Caki2 (cell line): ENCODE measurements at regions not wholly inside any gene's neighbourhood (a gene's known extent, or its start where the extent isn't known, plus 50 kb on each side); places are given as distances from the start of the nearest gene placed in this dataset.
"Not testable (repeated sequence)": the region's sequence is repeated elsewhere in the genome, so short reads cannot be mapped to it uniquely, and the experiment has no call there.

Experiments used
- DNase-seq: peaks from one replicate; pipeline ENCODE4 v3.0.0-alpha.2; 2015; ENCODE audit warnings: low read depth
- in situ Hi-C: cut with HindIII; loops from 2 replicates; pipeline ENCODE4 v1.10.0; 2016; ENCODE audit warnings: low sequenced_read_pairs, low pct_unique_long_range_greater_than_20kb, mixed read lengths

DNA sequence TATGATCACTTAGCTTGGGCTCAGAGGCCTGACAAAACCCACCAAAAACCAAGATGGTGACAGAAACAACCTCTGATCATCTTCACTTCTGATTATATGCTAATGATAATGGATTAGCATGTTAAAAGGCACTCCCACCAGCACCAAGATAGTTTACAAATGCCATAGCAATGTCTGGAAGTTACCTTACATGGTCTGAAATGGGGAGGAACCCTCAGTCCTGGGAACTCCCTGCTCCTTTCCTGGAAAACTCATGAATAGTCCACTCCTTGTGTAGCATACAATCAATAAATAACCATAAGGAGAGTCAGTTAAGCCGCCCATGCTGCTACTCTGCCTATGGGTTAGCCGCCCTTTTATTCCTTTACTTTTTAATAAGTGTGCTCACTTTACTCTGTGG lies 120.0 kb upstream of the HS3ST4 start:
- in situ Hi-C loops, result no loop called here
- no peak for DNase-seq

DNA sequence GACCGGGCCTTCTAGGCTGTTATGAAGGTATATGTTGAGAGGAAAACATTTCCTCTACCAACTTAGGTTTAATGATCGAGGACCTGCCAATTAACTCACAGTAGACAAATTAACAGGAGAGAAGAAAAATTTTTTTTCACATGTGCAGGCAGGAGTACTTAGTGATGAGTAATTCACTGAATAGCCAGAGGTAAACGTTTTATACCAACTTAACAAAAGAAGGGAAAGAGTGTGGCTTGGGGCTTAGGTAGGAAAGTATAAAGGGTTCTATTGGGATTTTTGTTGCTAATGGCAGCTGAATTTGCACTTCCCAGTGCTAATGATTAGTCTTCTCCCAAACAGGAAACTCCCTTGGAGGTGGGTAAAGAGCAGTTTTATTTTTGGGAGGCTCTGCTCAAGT lies 121.6 kb upstream of the HS3ST4 start:
- in situ Hi-C loops, result no loop called here
- DNase-seq, result no peak

DNA sequence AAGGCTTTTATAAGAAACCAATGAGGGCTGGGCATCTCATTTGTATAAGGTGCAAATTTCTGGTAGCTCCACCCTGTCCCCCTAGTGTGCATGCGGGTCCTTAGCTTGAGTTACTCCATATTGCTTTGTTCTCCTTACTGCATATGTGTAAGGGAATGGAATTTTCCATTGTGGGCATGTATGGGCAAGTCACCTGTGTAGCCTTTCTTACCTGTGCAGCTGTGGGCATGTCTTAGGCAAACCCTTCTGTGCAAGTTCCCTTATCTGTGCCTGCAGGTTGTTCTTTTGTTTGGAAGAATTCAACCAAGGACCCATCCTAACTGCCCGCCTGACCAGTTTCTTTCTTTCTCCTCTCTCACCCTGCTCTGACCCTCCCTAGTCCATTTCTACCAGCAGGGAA lies 122.8 kb upstream of the HS3ST4 start:
- in situ Hi-C loops, result no loop called here
- no peak for DNase-seq

DNA sequence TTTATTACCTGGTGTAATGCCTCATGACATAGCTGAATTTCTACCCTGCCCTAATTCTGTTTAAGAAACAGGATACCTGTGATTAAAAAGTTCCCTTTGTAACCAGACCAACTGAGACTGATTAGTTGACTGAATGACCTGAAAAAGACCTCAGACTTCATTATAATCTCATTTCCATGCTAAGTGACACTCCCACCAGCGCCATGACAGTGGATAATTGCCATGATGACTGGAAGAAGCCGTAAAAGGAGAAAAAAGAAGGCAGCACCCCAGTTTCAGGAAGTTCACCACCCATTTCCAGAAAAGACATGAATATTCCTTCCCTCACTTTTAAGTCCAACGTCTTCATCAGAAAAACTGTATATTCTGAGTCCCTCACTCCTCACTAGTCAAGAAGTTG lies 125.6 kb upstream of the HS3ST4 start:
- no peak for DNase-seq
- in situ Hi-C loops, result no loop called here

DNA sequence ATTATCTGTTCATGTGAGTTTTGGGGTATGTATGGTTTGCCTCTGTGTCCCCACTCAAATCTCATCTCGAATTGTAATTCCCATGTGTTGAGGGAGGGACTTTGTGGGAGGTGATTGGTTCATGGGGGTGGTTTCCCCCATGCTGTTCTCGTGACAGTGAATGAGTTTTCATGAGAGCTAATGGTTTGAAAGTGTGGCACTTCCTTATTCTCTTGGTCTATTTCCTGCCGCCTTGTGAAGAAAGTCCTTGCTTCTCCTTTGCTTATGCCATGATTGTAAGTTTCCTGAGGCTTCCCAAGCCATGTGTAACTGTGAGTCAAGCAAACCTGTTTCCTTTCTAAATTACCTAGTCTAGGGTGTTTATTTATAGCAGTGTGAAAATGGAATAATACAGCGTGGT lies 128.1 kb upstream of the HS3ST4 start:
- in situ Hi-C loops, result no loop called here

DNA sequence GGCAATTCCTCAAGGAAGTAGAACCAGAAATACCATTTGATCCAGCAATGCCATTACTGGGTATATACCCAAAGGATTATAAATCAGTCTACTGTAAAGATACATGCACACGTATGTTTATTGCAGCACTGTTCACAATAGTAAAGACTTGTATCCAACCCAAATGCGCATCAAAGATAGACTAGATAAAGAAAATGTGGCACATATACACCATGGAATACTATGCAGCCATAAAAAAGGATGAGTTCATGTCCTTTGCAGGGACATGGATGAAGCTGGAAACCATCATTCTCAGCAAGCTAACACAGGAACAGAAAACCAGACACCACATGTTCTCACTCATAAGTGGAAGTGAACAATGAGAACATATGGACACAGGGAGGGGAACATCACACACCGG lies 130.0 kb upstream of the HS3ST4 start:
- DNase-seq, in situ Hi-C loops: not testable (repeated sequence)

More for the DNA sequence above, 128.1 kb upstream of the HS3ST4 start:
- no peak for DNase-seq

DNA sequence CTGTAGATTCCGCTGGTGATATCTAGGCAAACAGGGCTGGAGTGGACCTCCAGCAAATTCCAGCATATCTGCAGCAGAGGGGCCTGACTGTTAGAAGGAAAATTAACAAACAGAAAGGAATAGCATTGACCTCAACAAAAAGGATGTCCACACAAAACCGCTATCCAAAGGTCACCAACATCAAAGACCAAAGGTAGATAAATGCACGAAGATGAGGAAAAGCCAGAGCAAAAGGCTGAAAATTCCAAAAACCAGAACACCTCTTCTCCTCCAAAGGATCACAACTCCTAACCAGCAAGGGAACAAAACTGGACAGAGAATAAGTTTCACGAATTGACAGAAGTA lies 134.8 kb upstream of the HS3ST4 start:
- DNase-seq, in situ Hi-C loops: not testable (repeated sequence)

DNA sequence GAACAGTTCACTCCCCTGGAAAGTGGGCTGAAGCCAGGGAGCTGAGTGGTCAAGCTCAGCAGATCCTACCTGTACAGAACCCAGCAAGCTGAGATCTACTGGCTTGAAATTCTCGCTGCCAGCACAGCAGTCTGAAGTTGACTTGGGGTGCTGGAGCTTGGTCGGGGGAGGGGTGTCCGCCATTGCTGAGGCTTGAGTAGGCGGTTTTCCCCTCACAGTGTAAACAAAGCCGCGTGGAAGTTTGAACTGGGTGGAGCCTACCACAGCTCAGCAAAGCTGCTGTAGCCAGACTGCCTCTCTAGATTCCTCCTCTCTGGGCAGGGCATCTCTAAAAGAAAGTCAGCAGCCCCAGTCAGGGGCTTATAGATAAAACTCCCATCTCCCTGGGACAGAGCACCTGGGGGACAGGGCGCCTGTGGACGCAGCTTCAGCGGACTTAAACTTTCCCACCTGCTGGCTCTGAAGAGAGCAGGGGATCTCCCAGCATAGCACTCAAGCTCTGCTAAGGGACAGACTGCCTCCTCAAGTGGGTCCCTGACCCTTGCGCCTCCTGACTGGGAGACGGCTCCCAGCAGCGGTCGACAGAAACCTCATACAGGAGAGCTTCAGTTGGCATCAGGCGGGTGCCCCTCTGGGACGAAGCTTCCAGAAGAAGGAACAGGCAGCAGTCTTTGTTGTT lies 135.3 kb upstream of the HS3ST4 start:
- DNase-seq, in situ Hi-C loops: not testable (repeated sequence)

DNA sequence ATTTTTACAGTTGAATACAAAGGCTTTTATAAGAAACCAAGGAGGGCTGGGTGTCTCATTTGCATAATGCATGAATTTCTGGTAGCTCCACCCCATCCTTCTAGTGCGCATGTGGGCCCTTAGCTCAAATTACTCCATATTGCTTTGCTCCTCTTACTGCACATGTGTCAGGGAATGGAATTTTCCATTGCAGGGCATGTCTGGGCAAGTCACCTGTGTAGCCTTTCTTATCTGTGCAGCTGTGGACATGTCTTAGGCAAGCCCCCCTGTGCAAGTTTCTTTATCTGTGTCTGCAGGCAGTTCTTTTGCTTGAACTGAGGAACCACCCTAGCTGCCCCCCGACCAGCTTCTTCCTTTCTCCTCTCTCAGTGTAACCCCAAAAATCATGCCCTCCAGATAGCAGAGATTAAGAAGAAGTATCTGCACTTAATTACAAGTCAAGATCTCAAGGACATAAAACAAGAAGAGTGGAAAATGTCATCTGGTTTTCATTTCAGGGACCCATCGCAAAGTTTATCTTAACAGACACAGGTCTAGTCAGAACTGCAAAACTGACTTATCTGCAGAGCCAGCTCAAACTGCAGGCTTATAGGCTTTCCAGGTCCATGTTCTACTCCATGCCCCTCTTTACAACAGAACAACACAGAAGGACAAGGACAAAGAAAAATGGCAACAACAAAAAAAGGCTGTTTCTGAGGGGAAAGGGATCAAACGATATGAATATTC lies 137.9 kb upstream of the HS3ST4 start:
- DNase-seq, result no peak
- in situ Hi-C loops, result no loop called here

DNA sequence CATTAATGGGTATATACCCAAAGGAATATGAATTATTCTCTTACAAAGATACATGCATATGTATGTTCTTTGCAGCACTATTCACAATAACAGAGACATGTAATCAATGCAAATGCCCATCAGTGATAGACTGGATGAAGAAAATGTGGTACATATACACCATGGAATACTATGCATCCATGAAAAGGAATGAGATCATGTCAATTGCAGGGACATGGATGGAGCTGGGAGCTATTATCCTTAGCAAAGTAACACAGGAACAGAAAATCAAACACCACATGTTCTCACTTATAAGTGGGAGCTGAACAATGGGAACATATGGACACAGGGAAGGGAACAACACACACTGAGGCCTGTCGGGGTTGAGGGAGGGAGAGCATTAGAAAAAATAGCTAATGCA lies 141.1 kb upstream of the HS3ST4 start:
- in situ Hi-C loops, result no loop called here

DNA sequence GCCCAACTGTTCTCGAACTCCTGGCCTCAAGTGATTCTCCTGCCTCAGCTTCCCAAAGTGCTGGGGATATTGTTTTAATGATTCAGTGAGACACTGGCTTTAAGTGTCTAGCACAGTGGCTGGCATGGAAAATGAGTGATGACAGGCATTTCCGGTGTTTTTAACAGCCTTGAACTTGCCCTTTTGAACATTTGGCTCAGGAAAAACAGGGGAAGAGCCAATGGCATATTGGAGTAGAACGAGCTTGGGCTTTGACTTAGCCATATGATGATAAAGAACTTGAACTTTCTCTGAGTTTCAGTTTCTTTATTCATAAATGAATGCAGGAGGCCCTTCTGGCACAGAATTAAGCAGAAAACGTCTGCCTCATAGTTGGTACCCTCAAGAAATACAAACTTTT lies 145.0 kb upstream of the HS3ST4 start:
- in situ Hi-C loops, result no loop called here
- no peak for DNase-seq

More for the DNA sequence above, 141.1 kb upstream of the HS3ST4 start:
- DNase-seq, result no peak

DNA sequence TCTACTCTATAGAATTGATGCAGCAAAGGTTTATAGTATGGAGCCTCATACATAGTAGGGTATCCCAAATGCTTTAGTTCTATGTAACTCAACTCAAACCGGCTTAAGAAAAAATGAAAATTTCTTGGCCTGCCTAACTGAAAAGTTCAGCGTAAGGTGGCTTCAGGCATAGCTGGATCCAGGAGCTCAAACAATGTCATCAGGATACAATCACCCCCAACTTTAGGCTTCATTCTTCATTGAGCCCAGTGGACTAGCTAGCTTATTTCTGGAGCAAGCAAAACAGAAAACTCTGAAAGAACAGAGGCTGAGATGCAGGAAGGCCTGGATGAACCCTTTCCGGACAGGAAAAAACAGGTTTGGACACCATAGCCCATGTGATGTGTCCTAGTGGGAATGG lies 147.5 kb upstream of the HS3ST4 start:
- in situ Hi-C loops, result no loop called here
- DNase-seq, result no peak

DNA sequence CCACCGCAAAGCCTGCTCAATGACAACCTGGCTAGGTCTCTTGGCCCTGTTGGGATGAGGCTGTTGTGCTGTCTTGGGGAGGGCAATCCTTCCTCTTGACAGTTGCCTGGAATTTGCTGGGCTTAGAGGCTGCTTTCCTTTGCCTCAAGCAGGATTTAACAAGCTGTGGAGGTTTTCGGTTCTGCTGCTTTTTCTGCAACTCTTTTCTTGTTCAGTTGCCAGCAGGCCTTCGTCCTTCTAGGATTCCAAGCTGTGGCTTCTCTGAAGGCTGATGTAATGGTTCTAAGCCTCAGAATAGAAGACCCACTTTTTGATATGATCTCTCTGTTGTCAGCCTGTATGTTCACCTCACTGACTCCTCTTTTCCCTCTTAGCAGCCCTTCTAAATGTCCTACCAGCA lies 149.5 kb upstream of the HS3ST4 start:
- DNase-seq, result no peak
- in situ Hi-C loops, result no loop called here

DNA sequence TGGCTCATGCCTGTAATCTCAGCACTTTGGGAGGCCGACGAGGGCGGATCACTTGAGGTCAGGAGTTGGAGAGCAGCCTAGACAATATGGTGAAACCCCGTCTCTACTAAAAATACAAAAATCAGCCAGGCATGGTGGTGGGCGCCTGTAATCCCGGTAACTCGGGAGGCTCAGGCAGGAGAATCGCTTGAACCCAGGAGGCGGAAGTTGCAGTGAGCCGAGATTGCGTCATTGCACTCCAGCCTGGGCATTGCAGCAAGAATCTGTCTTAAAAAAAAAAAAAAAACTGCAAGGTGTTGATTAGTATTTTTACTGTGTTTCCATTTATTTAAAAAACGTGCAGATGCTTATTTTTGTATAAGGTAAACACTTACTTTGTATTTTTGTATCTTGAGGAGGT lies 152.0 kb upstream of the HS3ST4 start:
- in situ Hi-C loops, DNase-seq: not testable (repeated sequence)

DNA sequence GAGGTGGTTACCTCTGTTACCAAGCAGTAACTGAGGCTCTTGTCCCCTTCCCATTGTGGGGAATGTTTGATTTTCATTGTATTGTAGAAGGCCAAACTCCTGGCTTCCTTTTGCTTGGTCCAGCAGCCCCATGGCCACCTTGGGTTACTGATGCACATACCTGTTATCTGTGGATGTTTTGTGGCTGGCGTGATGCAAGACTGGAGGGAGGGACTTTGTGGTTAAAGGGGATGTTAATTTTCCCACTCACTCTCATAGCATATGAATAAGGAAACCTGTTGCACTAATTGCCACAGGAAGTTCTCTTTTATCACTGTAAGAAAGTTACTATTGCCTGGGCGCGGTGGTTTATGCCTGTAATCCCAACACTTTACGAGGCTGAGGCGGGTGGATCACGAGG lies 168.6 kb upstream of the HS3ST4 start:
- no peak for DNase-seq
- in situ Hi-C loops, result no loop called here

DNA sequence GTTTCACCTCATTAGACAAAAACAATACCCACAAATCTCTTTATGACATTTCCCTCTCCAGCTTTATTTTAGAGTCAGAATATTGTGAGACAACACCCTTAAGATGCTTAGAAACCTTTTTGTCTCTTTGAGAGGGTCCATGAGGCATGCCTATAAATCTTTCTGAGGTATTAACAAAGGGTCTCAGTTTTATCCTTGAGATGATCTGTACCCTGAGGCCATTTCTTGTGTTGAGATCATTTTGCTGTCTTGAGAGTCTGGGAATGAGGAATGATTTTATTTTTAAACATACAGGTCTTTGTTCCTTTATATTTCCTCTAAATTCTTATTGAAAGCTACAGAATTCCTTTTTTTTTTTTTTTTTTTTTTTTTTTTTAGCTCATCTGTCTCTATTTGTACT lies 179.7 kb upstream of the HS3ST4 start:
- in situ Hi-C loops, result no loop called here
- no peak for DNase-seq

DNA sequence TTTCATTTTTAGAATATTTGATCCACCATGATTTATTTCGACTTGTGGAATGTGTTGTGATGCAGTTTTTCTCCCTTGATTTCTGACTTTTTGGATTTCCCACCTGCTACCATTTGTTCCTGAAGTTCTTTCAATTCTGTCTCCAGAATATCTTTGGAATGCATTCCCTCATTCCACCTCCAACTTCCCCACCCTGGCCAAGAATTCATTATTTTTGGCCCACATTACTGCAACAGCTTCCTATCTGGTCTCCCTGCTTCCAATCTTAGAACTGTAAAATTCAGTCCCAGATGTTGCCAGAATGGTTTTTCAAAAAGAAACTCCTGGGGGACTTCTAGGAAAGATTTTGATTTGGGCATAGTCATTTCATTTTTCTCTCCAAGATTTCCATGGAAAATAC lies 182.3 kb upstream of the HS3ST4 start:
- DNase-seq, result no peak
- in situ Hi-C loops, result no loop called here

DNA sequence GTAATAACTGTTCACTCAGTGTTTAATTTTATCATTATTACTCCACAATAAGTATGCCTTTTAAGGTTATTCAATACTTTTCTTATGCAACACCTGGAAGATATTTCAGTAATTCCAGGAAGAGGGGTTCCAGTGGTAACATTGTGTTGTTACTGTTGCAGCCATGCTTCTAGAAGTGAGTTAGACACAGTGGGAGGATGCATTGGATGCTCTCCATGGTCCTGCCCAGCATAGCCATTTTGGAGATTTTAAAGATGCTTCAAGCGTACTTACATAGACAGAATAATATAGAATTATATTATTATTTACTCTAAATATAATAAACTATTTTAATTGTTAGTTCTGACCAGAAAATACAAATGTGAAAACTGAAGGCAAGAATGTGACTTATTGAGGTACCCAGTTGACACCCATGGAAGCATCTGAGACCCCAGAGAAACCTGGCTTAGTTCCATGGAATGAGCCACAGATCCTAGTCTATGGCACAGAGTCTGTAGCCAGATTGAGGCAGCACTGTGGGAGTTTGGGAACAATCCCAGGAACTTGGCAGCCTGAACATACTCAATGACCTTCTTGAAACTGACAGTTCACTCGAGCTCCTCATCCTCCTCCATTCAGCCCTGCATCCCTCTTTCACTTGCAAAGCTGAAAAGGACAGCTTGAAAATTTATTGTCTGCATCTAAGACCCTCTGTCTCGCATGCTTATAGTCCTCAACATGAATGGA lies 190.1 kb upstream of the HS3ST4 start:
- in situ Hi-C loops, result no loop called here

DNA sequence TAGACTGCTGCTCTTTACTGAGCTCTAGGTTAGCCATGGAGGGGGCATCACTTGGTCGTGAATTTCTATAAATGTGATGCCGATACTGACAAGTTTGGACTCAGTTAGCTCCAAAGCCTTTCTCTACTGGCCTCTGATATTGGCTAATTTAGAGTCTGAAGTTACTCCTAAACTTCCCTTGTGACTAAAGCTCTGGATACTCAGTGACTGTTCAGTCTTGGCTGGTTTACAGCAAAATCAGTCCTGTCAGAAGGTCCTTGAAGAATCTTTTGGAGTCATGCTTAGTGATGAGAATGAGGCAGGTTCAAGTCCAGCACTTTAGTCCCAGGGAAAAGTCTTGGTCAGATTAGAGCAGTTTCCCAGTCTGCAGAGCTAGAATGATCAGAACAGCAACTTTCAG lies 197.5 kb upstream of the HS3ST4 start:
- no peak for DNase-seq
- in situ Hi-C loops, result no loop called here

More for the DNA sequence above, 190.1 kb upstream of the HS3ST4 start:
- DNase-seq, result no peak
